Neutrophil (primary cell): ENCODE measurements at regions not wholly inside any gene's neighbourhood (a gene's known extent, or its start where the extent isn't known, plus 50 kb on each side); places are given as distances from the start of the nearest gene placed in this dataset.
"Not testable (repeated sequence)": the region's sequence is repeated elsewhere in the genome, so short reads cannot be mapped to it uniquely, and the experiment has no call there.

Experiments used
- H3K27ac ChIP-seq: fragments of 200-600 bp; sonication (generic); 2 replicates; pipeline ENCODE4 v1.5.1; 2016; ENCODE audit warnings: mild to moderate bottlenecking, moderate library complexity
- H3K27me3 ChIP-seq: fragments of 200-600 bp; sonication (generic); 2 replicates; pipeline ENCODE4 v1.6.0; 2016; ENCODE audit warnings: mild to moderate bottlenecking
- H3K36me3 ChIP-seq: fragments of 200-600 bp; sonication (generic); 2 replicates; pipeline ENCODE4 v1.5.1; 2017
- H3K4me1 ChIP-seq, 2 experiments: fragments of 200-600 bp in 1 of 2; sonication (generic) in 1 of 2; 1 replicate in 1 of 2; 2 replicates in 1 of 2; pipeline versions ENCODE4 v1.5.1 to v1.6.1; 2013 to 2016; ENCODE audit warnings: low read depth in 1 of 2, low read length in 1 of 2, mild to moderate bottlenecking in 1 of 2, moderate library complexity in 1 of 2; ENCODE audit not compliant: control insufficient read depth in 1 of 2, insufficient read depth in 1 of 2
- H3K4me3 ChIP-seq, 2 experiments: fragments of 200-600 bp in 1 of 2; sonication (generic) in 1 of 2; 1 replicate in 1 of 2; 2 replicates in 1 of 2; pipeline ENCODE4 v1.5.1; 2013 to 2016; ENCODE audit warnings: low read depth in 1 of 2, low read length in 1 of 2, mild to moderate bottlenecking in 1 of 2, moderate library complexity in 1 of 2
- H3K9me3 ChIP-seq: fragments of 200-600 bp; sonication (generic); 2 replicates; pipeline ENCODE4 v1.5.1; 2016
- TF ChIP-seq, protein P1 (sequence below): fragments of 200-600 bp; sonication (generic); IDR thresholded peaks from 2 replicates; pipeline ENCODE4 v1.5.1; 2016; ENCODE audit warnings: antibody characterized with exemption

GRCh38 chr5:39758426-39758825 lies 333.6 kb upstream of the DAB2 start:
- Histone ChIP-seq H3K4me1 (peaks cover 25 to 28% of the 10 kb centered on the region in 2 experiments), H3K9me3 (no peaks in the 10 kb centered on the region), H3K36me3 (no peaks in the 10 kb centered on the region), H3K27ac (no peak overlapping the region), H3K4me3 (no peak overlapping the region), H3K27me3 (no peaks in the 10 kb centered on the region)
- TF ChIP-seq, protein P1, sequence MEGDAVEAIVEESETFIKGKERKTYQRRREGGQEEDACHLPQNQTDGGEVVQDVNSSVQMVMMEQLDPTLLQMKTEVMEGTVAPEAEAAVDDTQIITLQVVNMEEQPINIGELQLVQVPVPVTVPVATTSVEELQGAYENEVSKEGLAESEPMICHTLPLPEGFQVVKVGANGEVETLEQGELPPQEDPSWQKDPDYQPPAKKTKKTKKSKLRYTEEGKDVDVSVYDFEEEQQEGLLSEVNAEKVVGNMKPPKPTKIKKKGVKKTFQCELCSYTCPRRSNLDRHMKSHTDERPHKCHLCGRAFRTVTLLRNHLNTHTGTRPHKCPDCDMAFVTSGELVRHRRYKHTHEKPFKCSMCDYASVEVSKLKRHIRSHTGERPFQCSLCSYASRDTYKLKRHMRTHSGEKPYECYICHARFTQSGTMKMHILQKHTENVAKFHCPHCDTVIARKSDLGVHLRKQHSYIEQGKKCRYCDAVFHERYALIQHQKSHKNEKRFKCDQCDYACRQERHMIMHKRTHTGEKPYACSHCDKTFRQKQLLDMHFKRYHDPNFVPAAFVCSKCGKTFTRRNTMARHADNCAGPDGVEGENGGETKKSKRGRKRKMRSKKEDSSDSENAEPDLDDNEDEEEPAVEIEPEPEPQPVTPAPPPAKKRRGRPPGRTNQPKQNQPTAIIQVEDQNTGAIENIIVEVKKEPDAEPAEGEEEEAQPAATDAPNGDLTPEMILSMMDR: no peak

DNA sequence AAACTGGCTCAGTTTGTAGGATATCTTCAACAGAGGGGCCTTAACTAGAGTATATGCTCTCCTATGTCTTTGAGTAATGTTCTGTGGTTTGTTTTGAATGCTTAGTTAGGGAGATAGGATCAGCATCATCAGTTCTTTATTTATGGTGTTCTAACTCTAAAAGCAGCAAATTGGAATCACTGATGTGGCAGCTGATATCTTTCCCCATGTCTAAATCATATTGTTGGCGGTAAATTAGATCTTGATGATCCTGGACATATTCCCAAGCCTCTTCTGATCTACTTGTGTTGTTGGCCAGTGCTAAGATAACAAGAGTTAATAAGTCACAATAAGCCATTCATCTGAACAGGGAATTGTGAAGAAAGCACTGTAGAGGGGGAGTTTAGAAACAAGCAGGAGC lies 332.4 kb upstream of the DAB2 start:
- Histone ChIP-seq H3K4me1 (peaks cover 25 to 28% of the 10 kb centered on the region in 2 experiments), H3K27ac (no peak overlapping the region), H3K4me3 (no peak overlapping the region), H3K36me3 (no peaks in the 10 kb centered on the region), H3K9me3 (no peaks in the 10 kb centered on the region), H3K27me3 (no peaks in the 10 kb centered on the region)
- TF ChIP-seq, protein P1: no peak

DNA sequence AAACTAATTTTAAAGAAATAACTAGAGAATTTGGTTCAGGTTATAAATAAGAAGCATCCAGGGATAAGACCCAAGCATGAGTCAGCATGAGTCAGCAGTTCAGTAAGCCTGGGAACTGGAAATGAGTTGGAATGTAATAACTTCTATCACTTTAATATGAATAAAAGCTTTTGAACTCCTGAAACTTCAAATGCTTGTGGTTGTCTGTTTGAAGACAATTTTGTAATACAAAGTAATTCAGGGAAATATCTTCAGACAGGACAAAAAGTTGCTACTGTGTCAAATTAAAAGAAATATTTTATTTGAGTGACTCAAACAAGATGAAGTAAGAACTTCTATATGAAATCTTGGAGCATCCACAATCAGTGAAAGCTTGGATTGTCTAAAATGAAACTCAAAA lies 331.2 kb upstream of the DAB2 start:
- H3K9me3 ChIP-seq: no peaks in the 10 kb centered on the region
- peaks cover 26 to 31% of the 10 kb centered on the region in 2 experiments for H3K4me1 ChIP-seq
- H3K36me3 ChIP-seq: no peaks in the 10 kb centered on the region
- no peak overlapping the region for H3K27ac ChIP-seq
- TF ChIP-seq, protein P1: no peak
- H3K4me3 ChIP-seq: no peak overlapping the region
- no peaks in the 10 kb centered on the region for H3K27me3 ChIP-seq

DNA sequence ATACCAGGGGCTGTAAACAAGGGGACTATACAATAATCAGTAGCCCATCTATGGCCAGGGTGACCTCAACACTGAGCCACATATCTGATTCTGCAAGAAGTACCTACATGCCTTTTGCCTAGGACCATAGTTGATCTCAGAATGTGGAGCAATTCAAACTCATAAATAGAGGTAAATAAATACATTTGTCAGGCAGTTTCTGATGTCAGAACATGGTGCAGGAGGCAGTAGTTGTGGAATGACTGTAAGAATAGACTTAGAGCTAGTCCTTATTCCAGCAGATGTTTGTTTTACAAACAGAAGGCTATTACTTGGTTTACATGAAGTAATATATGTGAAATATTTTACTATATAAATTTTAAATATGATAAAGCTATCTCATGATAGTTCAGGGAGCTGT lies 330.7 kb upstream of the DAB2 start:
- TF ChIP-seq, protein P1: no peak
- no peaks in the 10 kb centered on the region for H3K27me3 ChIP-seq
- no peaks in the 10 kb centered on the region for H3K9me3 ChIP-seq
- H3K4me1 ChIP-seq: peaks cover 20 to 26% of the 10 kb centered on the region in 2 experiments
- H3K4me3 ChIP-seq: no peak overlapping the region
- H3K36me3 ChIP-seq: no peaks in the 10 kb centered on the region
- no peak overlapping the region for H3K27ac ChIP-seq

- H3K4me3 ChIP-seq, H3K27ac ChIP-seq, H3K27me3 ChIP-seq, H3K9me3 ChIP-seq, H3K4me1 ChIP-seq, H3K36me3 ChIP-seq: not testable (repeated sequence)
These were observed 329.0 kb upstream of the DAB2 start for GRCh38 chr5:39753747-39754146.

DNA sequence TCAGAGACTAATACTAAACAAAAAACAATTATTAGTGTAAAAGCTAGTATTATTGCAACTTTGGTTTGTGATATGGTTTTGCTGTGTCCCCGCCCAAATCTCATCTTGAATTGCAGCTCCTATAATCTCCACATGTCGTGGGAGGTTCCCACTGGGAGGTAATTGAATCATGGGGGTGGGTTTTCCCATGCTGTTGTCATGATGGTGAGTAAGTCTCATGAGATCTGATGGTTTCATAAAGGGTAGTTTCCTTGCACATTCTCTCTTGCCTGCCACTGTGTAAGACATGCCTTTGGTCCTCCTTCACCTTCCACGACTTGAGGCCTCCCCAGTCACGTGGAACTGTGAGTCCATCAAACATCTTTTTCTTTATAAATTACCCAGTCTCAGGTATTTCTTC lies 325.9 kb upstream of the DAB2 start:
- TF ChIP-seq, protein P1: no peak
- no peaks in the 10 kb centered on the region for H3K27me3 ChIP-seq
- no peaks in the 10 kb centered on the region for H3K9me3 ChIP-seq
- no peak overlapping the region for H3K27ac ChIP-seq
- peaks cover 0 to 7% of the 10 kb centered on the region in 2 experiments for H3K4me1 ChIP-seq
- no peaks in the 10 kb centered on the region for H3K36me3 ChIP-seq
- no peak overlapping the region for H3K4me3 ChIP-seq
